Subcutaneous abdominal adipose tissue (tissue), 5 donors: ENCODE measurements at regions not wholly inside any gene's neighbourhood (a gene's known extent, or its start where the extent isn't known, plus 50 kb on each side); places are given as distances from the start of the nearest gene placed in this dataset.
"Not testable (repeated sequence)": the region's sequence is repeated elsewhere in the genome, so short reads cannot be mapped to it uniquely, and the experiment has no call there.

Experiments used
- H3K27ac ChIP-seq: one replicate; pipeline ENCODE4 v1.7.0; 2013; ENCODE audit warnings: low read depth, mild to moderate bottlenecking, inconsistent platforms, low read length, moderate library complexity
- H3K27me3 ChIP-seq, 5 donors: one replicate each; pipeline ENCODE4 v1.7.0; 2013; ENCODE audit warnings: low read length in 5 of 5, inconsistent platforms in 1 of 5; ENCODE audit not compliant: control insufficient read depth in 5 of 5, insufficient read depth in 4 of 5
- H3K36me3 ChIP-seq, 5 donors: one replicate each; pipeline ENCODE4 v1.7.0; 2013; ENCODE audit warnings: low read length in 5 of 5; ENCODE audit not compliant: control insufficient read depth in 5 of 5, insufficient read depth in 5 of 5
- H3K4me1 ChIP-seq, 5 donors: one replicate each; pipeline ENCODE4 v1.7.0; 2013; ENCODE audit warnings: low read length in 5 of 5, mild to moderate bottlenecking in 3 of 5, moderate library complexity in 1 of 5; ENCODE audit not compliant: control insufficient read depth in 5 of 5, insufficient read depth in 5 of 5
- H3K4me3 ChIP-seq, 5 donors: one replicate each; pipeline ENCODE4 v1.7.0; 2013; ENCODE audit warnings: low read length in 5 of 5, low read depth in 1 of 5
- H3K9ac ChIP-seq, 5 donors: one replicate each; pipeline ENCODE4 v1.7.0; 2013; ENCODE audit warnings: low read length in 5 of 5, mild to moderate bottlenecking in 4 of 5, moderate library complexity in 3 of 5
- H3K9me3 ChIP-seq, 5 donors: one replicate each; pipeline ENCODE4 v1.7.0; 2013; ENCODE audit warnings: low read length in 5 of 5; ENCODE audit not compliant: control insufficient read depth in 5 of 5
- donor health status: healthy.
- donor health status: healthy.
- donor health status: healthy.
- donor health status: healthy.
- donor health status: healthy.

DNA sequence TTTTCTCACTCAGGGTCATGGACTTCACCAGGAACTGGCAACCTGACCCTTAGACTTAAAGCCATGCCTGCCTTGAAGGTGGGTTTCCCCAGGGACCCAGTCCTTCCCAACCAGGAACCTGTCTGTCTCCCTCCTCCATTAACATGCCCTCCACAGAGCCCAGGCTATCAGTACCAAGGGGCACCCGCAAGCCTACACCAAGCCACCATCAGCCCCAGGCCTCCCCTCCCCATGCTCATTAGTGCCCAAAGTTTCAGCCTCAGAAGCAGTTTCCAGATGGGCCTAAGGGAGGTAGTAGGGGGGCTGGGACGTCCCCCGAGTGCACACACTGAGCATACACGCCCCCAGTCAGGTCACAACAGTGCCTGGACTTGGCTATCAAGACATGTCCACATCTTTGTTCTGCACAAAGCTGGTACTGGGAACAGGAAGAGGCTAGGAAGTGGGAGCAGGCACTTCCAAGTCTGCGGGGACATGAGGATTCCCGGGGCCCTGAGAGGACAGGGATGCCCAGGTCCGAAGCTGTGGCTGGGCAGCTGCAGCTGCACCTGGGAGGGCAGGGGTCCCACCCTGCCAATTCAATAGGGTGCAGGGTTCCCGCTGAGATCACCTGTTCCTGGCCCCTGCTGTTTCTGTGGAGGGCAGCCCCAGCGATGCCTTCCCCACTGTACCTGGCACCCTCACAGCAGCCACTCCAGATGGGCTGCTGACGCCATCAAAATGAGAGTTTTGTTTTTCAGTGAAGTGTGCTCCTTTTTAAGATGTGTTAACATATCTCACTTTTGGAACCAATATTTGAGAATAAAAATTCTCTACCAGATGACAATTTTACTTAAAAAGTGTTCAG, 731.4 kb downstream of the NR4A2 start:
- no peak overlapping the region for H3K9ac ChIP-seq
- H3K4me3 ChIP-seq, result no peak overlapping the region
- no peaks in the 10 kb centered on the region for H3K36me3 ChIP-seq
- H3K27ac ChIP-seq, result no peak overlapping the region
- no peaks in the 10 kb centered on the region for H3K27me3 ChIP-seq
- H3K9me3 ChIP-seq, result peaks cover 0 to 17% (median 8%) of the 10 kb centered on the region in 5 donors
- H3K4me1 ChIP-seq, result no peaks in the 10 kb centered on the region

DNA sequence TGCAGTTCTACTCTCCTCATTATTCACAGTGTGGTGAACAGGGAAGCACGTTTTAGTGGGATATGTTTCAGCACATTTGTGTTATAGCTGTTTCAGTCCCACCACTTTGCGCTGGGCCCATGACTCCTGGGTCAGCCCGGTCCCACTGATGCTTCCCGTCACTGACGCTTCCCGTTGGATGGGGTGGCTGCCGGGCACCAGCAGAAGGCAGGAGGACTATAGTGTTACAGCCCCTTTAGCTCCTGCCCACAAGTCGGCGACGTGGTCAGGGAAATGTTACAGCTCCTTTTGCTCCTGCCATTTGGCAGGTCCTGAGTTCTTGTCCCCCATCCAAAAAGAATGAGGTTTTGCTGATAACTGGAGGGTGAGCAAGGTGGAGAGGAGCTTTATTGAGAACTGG, 732.2 kb downstream of the NR4A2 start:
- Histone ChIP-seq H3K9me3 (peaks cover 0 to 17% (median 10%) of the 10 kb centered on the region in 5 donors), H3K27me3 (no peaks in the 10 kb centered on the region), H3K4me3 (no peak overlapping the region), H3K27ac (no peak overlapping the region), H3K4me1 (no peaks in the 10 kb centered on the region), H3K9ac (no peak overlapping the region), H3K36me3 (no peaks in the 10 kb centered on the region)

DNA sequence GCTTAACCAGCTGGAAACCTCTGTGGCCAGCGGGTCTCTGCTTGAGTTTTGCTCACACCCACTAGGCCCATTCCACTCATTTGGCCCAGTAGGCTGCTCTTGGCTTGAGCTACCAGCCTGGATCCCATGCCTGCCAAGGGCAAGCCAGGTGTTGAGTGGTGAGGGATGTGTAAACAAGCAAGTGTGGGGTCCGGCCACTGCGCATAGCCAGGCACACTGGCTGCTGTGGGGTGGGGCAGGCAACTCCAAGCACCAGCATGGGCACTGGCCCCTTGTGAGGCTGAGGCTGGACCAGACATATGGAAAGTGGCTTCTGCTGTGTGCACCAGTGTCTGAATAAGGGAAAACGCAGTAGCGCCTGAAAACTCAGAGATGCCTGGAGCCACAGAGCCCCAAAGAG, 732.7 kb downstream of the NR4A2 start:
- H3K4me1 ChIP-seq, result no peaks in the 10 kb centered on the region

DNA sequence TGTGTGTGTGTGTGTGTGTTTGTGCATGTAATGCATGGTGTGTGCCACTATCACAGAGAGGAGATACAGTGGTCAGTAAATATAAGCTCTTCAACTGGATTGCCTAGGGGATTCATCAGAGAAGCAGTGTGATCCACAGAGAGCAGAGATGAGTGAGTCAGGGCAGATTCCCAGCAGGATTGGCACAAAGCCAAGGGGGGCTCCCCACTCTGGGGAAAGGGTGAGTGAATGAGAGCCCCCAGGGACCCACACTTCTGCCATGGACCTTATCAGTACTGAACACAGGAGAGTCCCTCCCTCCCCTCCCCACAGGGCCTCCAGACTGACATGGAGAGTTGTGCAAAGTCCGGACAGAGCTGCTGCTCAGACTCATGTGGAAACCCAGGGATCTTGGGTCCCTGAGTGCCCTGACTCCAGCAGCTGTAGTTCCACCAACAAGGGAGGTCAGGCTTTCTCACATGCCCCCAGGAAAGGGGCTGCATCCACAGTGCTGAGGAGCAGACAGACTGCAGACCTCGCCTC, 748.8 kb downstream of the NR4A2 start:
- Histone ChIP-seq H3K27me3 (no peaks in the 10 kb centered on the region), H3K9ac (no peak overlapping the region), H3K36me3 (no peaks in the 10 kb centered on the region), H3K4me1 (no peaks in the 10 kb centered on the region), H3K27ac (no peak overlapping the region), H3K9me3 (peaks cover 0 to 10% (median 4%) of the 10 kb centered on the region in 5 donors), H3K4me3 (no peak overlapping the region)

More for the DNA sequence above, 732.7 kb downstream of the NR4A2 start:
- H3K9me3 ChIP-seq, result peaks cover 0 to 17% (median 10%) of the 10 kb centered on the region in 5 donors
- no peaks in the 10 kb centered on the region for H3K27me3 ChIP-seq
- no peak overlapping the region for H3K9ac ChIP-seq
- H3K4me3 ChIP-seq, result no peak overlapping the region
- H3K36me3 ChIP-seq, result no peaks in the 10 kb centered on the region
- H3K27ac ChIP-seq, result no peak overlapping the region

DNA sequence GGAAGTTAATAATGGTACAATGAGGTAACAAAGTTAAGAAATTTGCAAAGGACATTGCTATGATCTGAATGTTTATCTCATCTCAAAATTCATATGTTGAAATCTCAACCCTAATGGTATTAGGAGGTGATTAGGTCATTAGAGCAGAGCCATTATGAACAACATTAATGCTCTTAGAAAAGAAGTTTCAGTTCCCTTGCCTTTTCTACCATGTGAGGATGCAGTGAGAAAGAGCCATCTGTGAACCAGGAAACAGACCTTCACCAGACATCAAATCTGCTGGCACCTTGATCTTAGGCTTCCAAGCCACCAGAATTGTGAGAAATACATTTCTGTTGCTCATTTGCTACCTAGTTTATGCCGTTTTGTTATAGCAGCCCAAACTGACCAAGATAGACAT, 757.6 kb downstream of the NR4A2 start:
- Histone ChIP-seq H3K9ac (no peak overlapping the region), H3K27me3 (no peaks in the 10 kb centered on the region), H3K9me3 (no peaks in the 10 kb centered on the region), H3K4me1 (no peaks in the 10 kb centered on the region), H3K36me3 (no peaks in the 10 kb centered on the region), H3K27ac (no peak overlapping the region), H3K4me3 (no peak overlapping the region)

DNA sequence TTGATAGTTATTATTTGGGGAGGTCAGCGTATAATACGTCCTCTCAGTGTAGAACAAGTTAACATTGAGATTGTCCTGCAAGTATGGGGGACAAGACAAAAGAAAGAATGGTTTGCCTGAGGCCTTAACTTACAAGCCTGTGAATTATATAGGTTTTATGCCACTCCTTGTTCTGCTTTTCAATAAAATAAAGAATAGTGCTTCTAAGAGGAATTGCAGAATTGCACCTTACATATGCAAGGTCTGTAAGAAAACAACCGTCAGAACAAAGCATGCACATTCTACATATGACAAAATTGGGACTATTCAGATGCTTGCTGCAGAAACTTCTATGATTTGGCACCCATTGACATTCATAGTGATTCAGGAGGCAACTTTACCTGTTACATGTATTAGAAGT, 785.0 kb downstream of the NR4A2 start:
- Histone ChIP-seq H3K9ac (no peak overlapping the region), H3K36me3 (no peaks in the 10 kb centered on the region), H3K9me3 (no peaks in the 10 kb centered on the region), H3K27ac (no peak overlapping the region), H3K4me3 (no peak overlapping the region), H3K4me1 (no peaks in the 10 kb centered on the region), H3K27me3 (no peaks in the 10 kb centered on the region)

DNA sequence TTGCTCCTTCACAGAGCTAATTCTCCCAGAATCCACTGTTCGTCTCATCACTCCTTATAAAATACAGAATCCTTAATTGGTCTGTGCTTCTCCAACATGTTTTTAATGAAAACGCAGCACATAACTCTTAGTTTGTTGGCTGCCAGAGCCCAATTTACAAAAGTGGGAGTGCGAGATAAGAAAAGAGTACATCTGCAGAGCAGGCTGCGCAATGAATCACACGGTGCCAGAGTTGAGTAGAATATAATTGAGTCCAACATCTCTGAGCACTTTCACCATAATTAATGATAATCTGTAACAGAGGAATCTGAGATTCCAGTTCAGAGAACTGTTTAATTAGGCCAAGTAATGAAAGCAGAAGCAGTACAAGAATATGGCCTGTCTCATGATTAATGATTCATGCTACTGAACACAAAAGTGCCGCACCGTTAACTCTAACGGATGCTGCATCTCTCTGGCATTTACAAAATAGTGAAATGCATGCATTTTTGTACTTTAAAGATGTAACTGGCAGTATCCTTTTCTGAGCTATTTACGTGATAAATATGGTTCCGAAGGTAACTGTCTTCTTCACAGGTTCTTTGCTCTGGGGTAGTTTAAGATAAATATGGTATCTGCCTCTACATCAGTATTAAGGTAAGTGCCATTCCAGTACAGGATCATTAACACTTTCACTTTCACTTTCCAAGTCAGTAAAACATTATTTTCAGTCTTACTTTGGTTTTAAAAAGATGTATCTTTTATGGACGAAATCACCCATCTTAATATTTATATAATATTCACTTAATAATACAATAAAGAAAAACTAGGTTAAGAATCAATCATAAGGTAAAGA, 785.6 kb downstream of the NR4A2 start:
- Histone ChIP-seq H3K4me1 (no peaks in the 10 kb centered on the region), H3K9me3 (no peaks in the 10 kb centered on the region), H3K9ac (no peak overlapping the region), H3K27ac (no peak overlapping the region), H3K4me3 (peak overlapping the region in 4 of 5 donors; percentile 35 to 55 (median 43)), H3K36me3 (no peaks in the 10 kb centered on the region), H3K27me3 (no peaks in the 10 kb centered on the region)

DNA sequence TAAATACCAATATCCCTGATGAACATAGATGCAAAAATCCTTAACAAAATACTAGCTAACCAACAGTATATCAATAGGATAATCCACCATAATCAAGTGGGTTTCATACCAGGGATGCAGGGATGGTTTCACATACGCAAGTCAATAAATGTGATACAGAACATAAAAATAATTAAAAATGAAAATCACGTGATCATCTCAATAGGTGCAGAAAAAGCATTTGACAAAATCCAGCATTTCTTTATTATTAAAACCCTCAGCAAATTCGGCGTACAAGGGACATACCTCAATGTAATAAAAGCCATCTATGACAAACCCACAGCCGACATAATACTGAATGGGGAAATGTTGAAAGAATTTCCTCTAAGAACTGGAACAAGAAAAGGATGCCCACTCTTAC, 793.5 kb downstream of the NR4A2 start:
- H3K4me3 ChIP-seq, H3K36me3 ChIP-seq, H3K9ac ChIP-seq, H3K9me3 ChIP-seq, H3K27me3 ChIP-seq, H3K4me1 ChIP-seq, H3K27ac ChIP-seq: not testable (repeated sequence)

DNA sequence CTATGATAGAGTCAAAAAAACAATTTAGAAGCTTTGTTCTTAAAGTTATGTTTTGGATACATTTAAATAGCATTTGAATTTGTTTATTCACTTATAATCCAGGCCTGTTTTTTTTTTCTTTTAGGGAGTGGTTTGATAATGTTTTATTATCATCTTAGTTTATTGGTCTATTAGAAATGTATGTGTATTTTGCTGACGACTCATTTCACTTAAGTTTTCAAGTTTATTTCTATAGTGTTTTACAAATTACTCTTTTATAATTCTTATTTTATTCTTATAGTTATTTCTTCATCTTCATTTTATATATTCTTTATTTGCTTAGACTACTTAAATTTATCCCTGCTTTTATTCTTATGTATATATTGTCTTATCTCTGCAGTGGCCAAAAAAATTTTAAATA, 804.5 kb downstream of the NR4A2 start:
- H3K9me3 ChIP-seq, result no peaks in the 10 kb centered on the region
- H3K9ac ChIP-seq, result no peak overlapping the region
- H3K4me1 ChIP-seq, result no peaks in the 10 kb centered on the region
- H3K27ac ChIP-seq, result no peak overlapping the region
- no peaks in the 10 kb centered on the region for H3K36me3 ChIP-seq
- no peaks in the 10 kb centered on the region for H3K27me3 ChIP-seq
- H3K4me3 ChIP-seq, result no peak overlapping the region

DNA sequence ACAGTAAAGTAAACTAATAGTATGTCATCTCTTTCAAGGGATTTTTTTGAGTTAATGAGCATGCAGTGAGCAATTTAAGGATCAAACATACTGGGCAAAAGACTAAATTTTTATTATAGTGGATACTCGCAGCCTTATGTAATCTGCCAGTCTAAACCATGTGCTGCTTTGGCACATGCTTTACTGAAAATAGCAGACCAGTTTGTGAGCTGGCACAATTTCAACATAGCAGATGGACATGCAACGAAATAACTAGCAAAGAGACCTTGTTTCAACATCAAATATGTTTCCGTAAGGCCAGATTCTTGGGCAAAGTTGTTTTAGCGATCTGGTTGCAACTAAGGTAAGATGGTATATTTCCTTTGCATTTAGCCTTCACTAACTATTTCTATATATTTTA, 807.3 kb downstream of the NR4A2 start:
- H3K27me3 ChIP-seq, result no peaks in the 10 kb centered on the region
- H3K4me3 ChIP-seq, result no peak overlapping the region
- no peaks in the 10 kb centered on the region for H3K4me1 ChIP-seq
- no peak overlapping the region for H3K9ac ChIP-seq
- no peaks in the 10 kb centered on the region for H3K36me3 ChIP-seq
- H3K27ac ChIP-seq, result no peak overlapping the region
- H3K9me3 ChIP-seq, result no peaks in the 10 kb centered on the region
